ENCODE measurements at regions not wholly inside any gene's neighbourhood (a gene's known extent, or its start where the extent isn't known, plus 50 kb on each side); places are given as distances from the start of the nearest gene placed in this dataset.

DNA sequence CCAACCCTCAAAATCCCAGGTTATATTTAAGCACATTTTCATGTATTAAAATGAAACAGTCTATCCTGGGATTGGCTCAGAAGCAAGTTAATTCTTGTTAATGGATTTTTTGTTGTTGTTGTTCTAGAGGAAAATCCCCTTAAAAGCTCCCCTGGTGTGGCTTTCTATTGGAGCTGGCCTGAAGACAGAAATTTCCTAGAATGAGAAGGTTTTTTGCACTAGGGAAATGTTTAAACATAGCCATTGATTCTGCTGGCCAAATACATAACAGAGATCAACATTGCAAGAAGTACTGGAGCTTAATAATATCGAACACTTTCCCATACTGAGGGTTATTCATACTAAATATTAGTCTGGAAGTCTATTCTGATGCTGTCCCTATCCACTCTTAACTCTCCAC is 148.8 kb upstream of the PCDH18 start:
- no peak overlapping the region for H3K9ac ChIP-seq (ENCODE audit: low read depth, low read length)
- H3K27ac ChIP-seq (ENCODE audit: low read depth, low read length): no peak overlapping the region
- no peak overlapping the region for H3K4me3 ChIP-seq (ENCODE audit: low read depth, low read length)

DNA sequence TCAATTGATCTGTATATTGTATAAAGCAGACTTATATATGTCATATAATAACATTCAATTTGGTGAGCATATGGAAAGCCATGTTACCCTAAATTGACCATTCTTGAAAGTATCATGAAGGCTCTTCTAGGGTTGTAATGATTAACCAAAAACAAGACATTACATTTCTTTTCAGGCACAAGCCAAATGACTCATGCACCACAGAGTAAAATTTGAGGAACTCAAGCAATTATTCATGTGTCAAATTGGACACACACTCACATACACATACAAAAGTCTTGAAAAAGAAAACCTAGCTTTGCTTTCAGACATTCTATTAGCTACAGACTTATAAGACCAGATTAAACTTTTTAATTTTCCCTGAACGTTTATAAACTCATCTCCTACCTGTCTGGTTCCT is 146.5 kb upstream of the PCDH18 start:
- Histone ChIP-seq H3K27ac (ENCODE audit: low read depth, low read length) (no peak overlapping the region), H3K4me1 (ENCODE audit: control insufficient read depth, insufficient read depth, low read length) (peaks cover 17% of the 10 kb centered on the region), H3K4me3 (ENCODE audit: low read depth, low read length) (no peak overlapping the region), H3K27me3 (ENCODE audit: control insufficient read depth, insufficient read depth, low read length) (no peaks in the 10 kb centered on the region), H3K9ac (ENCODE audit: low read depth, low read length) (no peak overlapping the region), H3K36me3 (ENCODE audit: control insufficient read depth, insufficient read depth, low read length) (no peaks in the 10 kb centered on the region), H3K9me3 (ENCODE audit: control insufficient read depth, insufficient read depth, low read length) (no peaks in the 10 kb centered on the region)

More for the DNA sequence above, 148.8 kb upstream of the PCDH18 start:
- H3K9me3 ChIP-seq (ENCODE audit: control insufficient read depth, insufficient read depth, low read length): no peaks in the 10 kb centered on the region
- no peaks in the 10 kb centered on the region for H3K27me3 ChIP-seq (ENCODE audit: control insufficient read depth, insufficient read depth, low read length)
- H3K4me1 ChIP-seq (ENCODE audit: control insufficient read depth, insufficient read depth, low read length): peaks cover 17% of the 10 kb centered on the region
- no peaks in the 10 kb centered on the region for H3K36me3 ChIP-seq (ENCODE audit: control insufficient read depth, insufficient read depth, low read length)

DNA sequence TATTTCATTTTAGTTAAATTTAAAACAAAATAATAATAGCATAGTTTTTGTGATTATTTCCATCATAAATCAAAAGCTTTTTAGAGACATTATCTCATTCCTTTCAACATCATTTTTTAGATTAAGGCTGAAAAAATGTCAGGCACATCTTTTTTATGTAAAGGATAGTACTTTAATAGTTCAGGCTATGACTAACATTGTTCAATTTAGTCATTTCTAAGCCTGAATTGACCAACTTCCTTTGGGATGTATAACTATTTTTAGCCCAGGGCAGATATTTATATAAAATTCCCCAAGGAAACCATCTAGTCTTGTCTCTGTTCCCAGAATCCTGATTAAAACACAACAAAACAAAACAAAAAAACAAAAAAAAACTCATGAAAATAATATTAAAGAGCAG is 145.6 kb upstream of the PCDH18 start:
- Histone ChIP-seq H3K27ac (ENCODE audit: low read depth, low read length) (no peak overlapping the region), H3K4me1 (ENCODE audit: control insufficient read depth, insufficient read depth, low read length) (peaks cover 22% of the 10 kb centered on the region), H3K27me3 (ENCODE audit: control insufficient read depth, insufficient read depth, low read length) (no peaks in the 10 kb centered on the region), H3K36me3 (ENCODE audit: control insufficient read depth, insufficient read depth, low read length) (no peaks in the 10 kb centered on the region), H3K9ac (ENCODE audit: low read depth, low read length) (no peak overlapping the region), H3K9me3 (ENCODE audit: control insufficient read depth, insufficient read depth, low read length) (no peaks in the 10 kb centered on the region), H3K4me3 (ENCODE audit: low read depth, low read length) (no peak overlapping the region)

DNA sequence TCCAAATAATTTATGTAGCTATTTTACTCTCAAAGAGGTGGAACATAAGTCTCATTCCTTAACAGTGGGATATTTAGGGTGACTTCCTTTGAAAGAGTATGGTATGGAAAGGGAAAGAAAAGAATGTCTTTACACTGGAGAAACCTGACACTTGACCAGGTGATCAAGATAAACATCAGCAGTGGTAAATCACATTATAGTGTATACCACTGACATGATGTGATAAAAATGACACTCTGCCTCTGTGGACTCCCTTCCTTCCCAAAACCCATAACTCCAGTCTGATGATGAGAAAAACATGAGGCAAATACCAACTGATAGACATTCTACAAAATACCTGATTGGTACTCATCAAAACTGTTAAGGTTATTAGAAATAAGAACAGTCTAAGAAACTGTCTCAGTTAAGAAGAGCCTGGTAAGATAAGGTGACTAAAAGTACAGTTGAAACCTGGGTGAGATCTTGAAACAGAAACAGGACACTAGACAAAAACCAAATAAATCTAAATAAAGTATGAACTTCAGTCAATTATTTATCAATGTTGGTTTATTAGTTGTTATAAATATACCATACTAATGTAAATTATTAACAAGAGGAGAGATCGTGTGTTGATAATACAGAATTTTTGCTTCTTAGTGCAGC is 144.2 kb upstream of the PCDH18 start:
- Histone ChIP-seq H3K4me3 (ENCODE audit: low read depth, low read length) (no peak overlapping the region), H3K27ac (ENCODE audit: low read depth, low read length) (no peak overlapping the region)

DNA sequence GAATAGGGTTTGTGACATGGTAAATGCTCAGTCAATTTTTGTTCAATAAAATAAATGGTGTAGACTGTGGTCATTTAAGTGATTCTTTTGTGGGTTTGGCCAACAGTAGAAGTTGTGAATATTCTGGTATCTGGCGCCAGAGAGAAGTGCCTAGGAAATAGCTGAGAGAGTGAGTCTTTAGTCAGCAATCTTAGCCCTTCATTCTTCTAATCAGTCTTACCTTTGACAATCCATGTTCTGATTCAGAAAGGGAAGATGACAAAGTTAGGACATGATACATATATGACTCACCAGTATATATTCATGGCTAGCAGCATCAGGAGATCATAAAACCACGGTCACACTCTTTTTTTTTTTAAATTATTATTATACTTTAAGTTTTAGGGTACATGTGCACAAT is 141.8 kb upstream of the PCDH18 start:
- H3K4me3 ChIP-seq (ENCODE audit: low read depth, low read length): no peak overlapping the region

More for the DNA sequence above, 144.2 kb upstream of the PCDH18 start:
- Histone ChIP-seq H3K9me3 (ENCODE audit: control insufficient read depth, insufficient read depth, low read length) (no peaks in the 10 kb centered on the region), H3K27me3 (ENCODE audit: control insufficient read depth, insufficient read depth, low read length) (no peaks in the 10 kb centered on the region), H3K4me1 (ENCODE audit: control insufficient read depth, insufficient read depth, low read length) (peaks cover 24% of the 10 kb centered on the region), H3K36me3 (ENCODE audit: control insufficient read depth, insufficient read depth, low read length) (no peaks in the 10 kb centered on the region), H3K9ac (ENCODE audit: low read depth, low read length) (no peak overlapping the region)

DNA sequence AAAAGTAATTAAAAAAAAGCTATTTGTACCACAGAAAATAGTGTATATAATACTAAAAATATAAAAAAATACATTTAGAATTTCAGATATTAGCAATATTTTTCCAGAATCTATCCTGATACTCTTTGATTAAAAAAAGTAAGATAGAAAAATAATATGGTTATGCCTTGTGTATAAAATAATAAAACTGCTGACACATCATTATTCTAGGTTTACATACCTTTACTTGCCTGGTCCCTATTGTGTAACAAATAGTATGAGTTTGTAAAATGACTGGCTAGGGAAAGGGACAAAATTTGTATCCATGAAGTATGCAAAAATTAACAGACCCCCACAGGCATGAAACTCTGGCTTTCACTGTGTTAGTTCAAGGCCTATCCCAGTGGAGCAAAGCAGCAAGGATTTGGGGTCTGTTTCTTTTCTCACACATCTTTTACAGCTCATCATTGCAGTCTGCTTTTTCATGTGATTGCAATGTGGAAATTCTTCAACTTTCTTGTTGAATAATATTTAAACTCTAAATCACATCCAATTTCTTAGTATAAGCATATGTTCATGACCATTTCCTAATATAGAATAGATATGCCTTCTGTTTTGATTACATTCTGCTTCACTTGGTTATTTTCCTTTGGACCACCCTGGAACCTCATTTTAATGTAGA is 136.7 kb upstream of the PCDH18 start:
- no peak overlapping the region for H3K9ac ChIP-seq (ENCODE audit: low read depth, low read length)
- H3K27ac ChIP-seq (ENCODE audit: low read depth, low read length): no peak overlapping the region
- H3K27me3 ChIP-seq (ENCODE audit: control insufficient read depth, insufficient read depth, low read length): no peaks in the 10 kb centered on the region
- H3K36me3 ChIP-seq (ENCODE audit: control insufficient read depth, insufficient read depth, low read length): no peaks in the 10 kb centered on the region
- H3K9me3 ChIP-seq (ENCODE audit: control insufficient read depth, insufficient read depth, low read length): no peaks in the 10 kb centered on the region
- H3K4me3 ChIP-seq (ENCODE audit: low read depth, low read length): no peak overlapping the region
- peaks cover 18% of the 10 kb centered on the region for H3K4me1 ChIP-seq (ENCODE audit: control insufficient read depth, insufficient read depth, low read length)

More for the DNA sequence above, 141.8 kb upstream of the PCDH18 start:
- no peak overlapping the region for H3K27ac ChIP-seq (ENCODE audit: low read depth, low read length)
- H3K9me3 ChIP-seq (ENCODE audit: control insufficient read depth, insufficient read depth, low read length): no peaks in the 10 kb centered on the region
- no peak overlapping the region for H3K9ac ChIP-seq (ENCODE audit: low read depth, low read length)
- no peaks in the 10 kb centered on the region for H3K36me3 ChIP-seq (ENCODE audit: control insufficient read depth, insufficient read depth, low read length)
- peaks cover 8% of the 10 kb centered on the region for H3K4me1 ChIP-seq (ENCODE audit: control insufficient read depth, insufficient read depth, low read length)
- no peaks in the 10 kb centered on the region for H3K27me3 ChIP-seq (ENCODE audit: control insufficient read depth, insufficient read depth, low read length)

DNA sequence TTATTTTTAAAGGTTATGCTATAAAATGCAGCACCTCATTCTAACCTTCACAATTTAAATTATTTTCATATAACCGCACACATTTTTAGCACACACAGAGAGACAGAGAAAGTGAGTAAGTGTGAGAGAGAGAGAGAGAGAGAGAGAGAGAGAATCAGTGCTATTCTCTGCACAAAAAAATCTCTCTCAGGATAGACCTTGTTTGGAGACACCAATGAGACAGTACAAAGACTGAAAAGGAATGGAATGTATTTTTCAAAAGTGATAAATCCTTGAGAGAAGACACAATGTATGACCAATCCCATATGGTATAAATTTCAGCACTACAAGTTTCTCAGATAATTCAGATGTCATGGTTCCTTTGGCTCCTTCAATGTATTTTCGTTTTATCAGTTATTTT is 132.1 kb upstream of the PCDH18 start:
- Histone ChIP-seq H3K27ac (ENCODE audit: low read depth, low read length) (peak overlapping the region; percentile 43), H3K27me3 (ENCODE audit: control insufficient read depth, insufficient read depth, low read length) (no peaks in the 10 kb centered on the region), H3K9me3 (ENCODE audit: control insufficient read depth, insufficient read depth, low read length) (peaks cover 12% of the 10 kb centered on the region), H3K4me3 (ENCODE audit: low read depth, low read length) (no peak overlapping the region), H3K9ac (ENCODE audit: low read depth, low read length) (no peak overlapping the region), H3K36me3 (ENCODE audit: control insufficient read depth, insufficient read depth, low read length) (no peaks in the 10 kb centered on the region), H3K4me1 (ENCODE audit: control insufficient read depth, insufficient read depth, low read length) (peaks cover 22% of the 10 kb centered on the region)

DNA sequence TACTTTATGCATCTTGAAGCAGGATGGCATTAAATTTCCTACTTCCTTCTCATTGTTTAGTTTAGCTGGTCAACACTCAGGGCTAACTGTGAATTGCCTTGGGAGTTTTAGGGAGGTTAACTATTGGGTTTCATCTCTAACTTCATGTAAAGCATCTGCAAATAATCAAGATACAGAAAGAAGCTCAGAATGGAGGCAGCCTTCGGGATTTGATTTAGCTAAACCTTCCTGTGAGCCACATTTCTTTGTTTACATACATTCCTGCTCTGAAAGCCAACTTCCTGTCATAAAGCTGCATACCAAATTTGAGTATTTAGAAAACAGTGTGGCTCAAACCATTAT is 131.7 kb upstream of the PCDH18 start:
- H3K9ac ChIP-seq (ENCODE audit: low read depth, low read length): no peak overlapping the region
- peaks cover 12% of the 10 kb centered on the region for H3K9me3 ChIP-seq (ENCODE audit: control insufficient read depth, insufficient read depth, low read length)

DNA sequence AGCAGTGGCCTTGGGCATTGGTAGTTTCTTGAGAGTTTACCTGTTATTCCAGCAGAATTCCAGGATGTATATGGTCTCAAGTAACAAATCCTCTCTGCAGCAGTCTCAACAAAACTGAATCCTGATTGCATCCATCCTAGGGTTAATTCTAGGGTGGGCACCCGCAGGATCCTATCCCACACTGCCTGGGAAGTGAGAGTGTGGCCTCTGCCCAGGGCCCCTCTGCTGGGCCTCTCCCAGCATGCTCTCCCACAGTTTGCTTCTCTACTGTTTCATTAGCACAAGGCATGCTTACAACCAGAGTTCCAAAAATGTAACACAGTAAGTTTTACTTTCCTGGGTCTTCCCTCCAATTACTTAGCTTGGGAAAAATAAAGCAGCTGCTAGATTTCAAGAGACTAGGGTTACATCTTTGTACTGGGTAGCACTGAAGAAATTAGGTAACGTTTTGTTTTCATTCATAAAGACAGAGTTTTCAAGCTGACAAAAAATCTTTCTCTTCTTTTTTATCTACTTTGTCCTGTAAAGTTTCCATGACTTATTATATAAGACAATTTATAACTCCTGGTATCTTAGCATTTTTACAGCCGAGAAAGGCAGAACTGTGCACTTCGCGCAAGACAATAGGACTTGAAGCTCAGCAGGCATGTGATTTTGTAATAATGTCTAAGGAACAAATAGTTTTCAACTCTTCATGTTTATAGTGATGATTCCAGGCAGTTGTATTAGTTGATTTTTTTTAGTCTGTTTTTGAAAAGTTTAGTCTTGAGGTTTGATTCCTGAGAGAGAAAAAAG is 131.2 kb upstream of the PCDH18 start:
- Histone ChIP-seq H3K9ac (ENCODE audit: low read depth, low read length) (no peak overlapping the region), H3K9me3 (ENCODE audit: control insufficient read depth, insufficient read depth, low read length) (peaks cover 12% of the 10 kb centered on the region), H3K27ac (ENCODE audit: low read depth, low read length) (no peak overlapping the region), H3K4me1 (ENCODE audit: control insufficient read depth, insufficient read depth, low read length) (peaks cover 22% of the 10 kb centered on the region), H3K4me3 (ENCODE audit: low read depth, low read length) (no peak overlapping the region), H3K27me3 (ENCODE audit: control insufficient read depth, insufficient read depth, low read length) (no peaks in the 10 kb centered on the region), H3K36me3 (ENCODE audit: control insufficient read depth, insufficient read depth, low read length) (no peaks in the 10 kb centered on the region)

More for the DNA sequence above, 131.7 kb upstream of the PCDH18 start:
- Histone ChIP-seq H3K4me3 (ENCODE audit: low read depth, low read length) (no peak overlapping the region), H3K27ac (ENCODE audit: low read depth, low read length) (peak overlapping the region; percentile 43), H3K27me3 (ENCODE audit: control insufficient read depth, insufficient read depth, low read length) (no peaks in the 10 kb centered on the region), H3K36me3 (ENCODE audit: control insufficient read depth, insufficient read depth, low read length) (no peaks in the 10 kb centered on the region), H3K4me1 (ENCODE audit: control insufficient read depth, insufficient read depth, low read length) (peaks cover 22% of the 10 kb centered on the region)

DNA sequence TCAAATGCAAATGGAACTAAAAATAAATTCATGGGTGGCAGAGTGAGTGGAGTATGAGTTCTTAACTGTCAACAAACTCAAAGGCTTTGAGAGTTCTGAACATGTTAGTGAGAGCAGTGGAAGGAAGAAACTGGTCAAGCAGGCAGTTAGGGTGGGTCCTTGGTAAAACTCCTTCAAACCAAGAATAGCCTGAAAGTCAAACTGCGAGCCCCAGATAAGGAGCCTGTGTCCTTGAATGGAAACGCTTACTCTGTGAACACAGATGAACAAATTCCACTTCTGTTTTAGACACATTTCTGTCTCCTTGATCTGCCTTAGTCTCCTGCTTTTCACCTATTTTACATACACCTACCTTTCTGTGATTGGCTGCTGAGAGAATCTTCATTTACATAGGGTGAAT is 129.4 kb upstream of the PCDH18 start:
- Histone ChIP-seq H3K27ac (ENCODE audit: low read depth, low read length) (no peak overlapping the region), H3K27me3 (ENCODE audit: control insufficient read depth, insufficient read depth, low read length) (no peaks in the 10 kb centered on the region)

DNA sequence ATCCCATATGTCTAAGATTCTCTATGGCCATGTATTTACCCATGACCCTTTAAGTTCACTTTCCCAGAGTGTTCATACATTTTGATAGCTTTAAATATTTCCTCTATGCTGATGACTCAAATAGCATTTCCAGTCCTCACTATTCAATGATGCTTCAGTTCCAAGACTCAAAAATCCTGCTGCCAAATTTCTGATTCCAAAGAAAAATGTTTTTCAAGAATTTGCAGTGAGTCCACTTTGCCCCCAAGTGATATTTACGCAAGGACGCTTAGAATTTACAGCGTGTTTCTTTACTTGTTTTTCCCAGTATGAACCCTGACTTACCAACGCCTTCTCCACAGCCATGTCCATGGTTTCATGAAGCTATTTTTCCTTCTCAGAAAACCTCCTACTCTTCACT is 127.9 kb upstream of the PCDH18 start:
- Histone ChIP-seq H3K27me3 (ENCODE audit: control insufficient read depth, insufficient read depth, low read length) (no peaks in the 10 kb centered on the region), H3K9me3 (ENCODE audit: control insufficient read depth, insufficient read depth, low read length) (peaks cover 12% of the 10 kb centered on the region), H3K4me1 (ENCODE audit: control insufficient read depth, insufficient read depth, low read length) (peaks cover 18% of the 10 kb centered on the region), H3K4me3 (ENCODE audit: low read depth, low read length) (no peak overlapping the region), H3K9ac (ENCODE audit: low read depth, low read length) (no peak overlapping the region), H3K27ac (ENCODE audit: low read depth, low read length) (no peak overlapping the region), H3K36me3 (ENCODE audit: control insufficient read depth, insufficient read depth, low read length) (no peaks in the 10 kb centered on the region)

More for the DNA sequence above, 129.4 kb upstream of the PCDH18 start:
- peaks cover 18% of the 10 kb centered on the region for H3K4me1 ChIP-seq (ENCODE audit: control insufficient read depth, insufficient read depth, low read length)
- peaks cover 12% of the 10 kb centered on the region for H3K9me3 ChIP-seq (ENCODE audit: control insufficient read depth, insufficient read depth, low read length)
- no peak overlapping the region for H3K4me3 ChIP-seq (ENCODE audit: low read depth, low read length)
- no peak overlapping the region for H3K9ac ChIP-seq (ENCODE audit: low read depth, low read length)
- H3K36me3 ChIP-seq (ENCODE audit: control insufficient read depth, insufficient read depth, low read length): no peaks in the 10 kb centered on the region
